ENCODE measurements at regions not wholly inside any gene's neighbourhood (a gene's known extent, or its start where the extent isn't known, plus 50 kb on each side); places are given as distances from the start of the nearest gene placed in this dataset.
A peak's percentile ranks its signal among the peaks of the same experiment; 100 is the strongest.

GRCh38 chr7:25659841-25660240 lies 431.6 kb upstream of the NPVF start:
- Histone ChIP-seq H3K4me1 (peaks cover 55% of the 10 kb centered on the region), H3K36me3 (no peaks in the 10 kb centered on the region), H3K27ac (replicated peaks) (peak overlapping the region; percentile 74), H3K27me3 (ENCODE audit: low read depth) (peaks cover under 1% of the 10 kb centered on the region), H3K4me3 (no peak overlapping the region), H3K9me3 (replicated peaks) (no peaks in the 10 kb centered on the region)
- DNase-seq = no peak
- intact Hi-C loops (cut with micrococcal nuclease) = no loop called here
- TF ChIP-seq, protein P1, sequence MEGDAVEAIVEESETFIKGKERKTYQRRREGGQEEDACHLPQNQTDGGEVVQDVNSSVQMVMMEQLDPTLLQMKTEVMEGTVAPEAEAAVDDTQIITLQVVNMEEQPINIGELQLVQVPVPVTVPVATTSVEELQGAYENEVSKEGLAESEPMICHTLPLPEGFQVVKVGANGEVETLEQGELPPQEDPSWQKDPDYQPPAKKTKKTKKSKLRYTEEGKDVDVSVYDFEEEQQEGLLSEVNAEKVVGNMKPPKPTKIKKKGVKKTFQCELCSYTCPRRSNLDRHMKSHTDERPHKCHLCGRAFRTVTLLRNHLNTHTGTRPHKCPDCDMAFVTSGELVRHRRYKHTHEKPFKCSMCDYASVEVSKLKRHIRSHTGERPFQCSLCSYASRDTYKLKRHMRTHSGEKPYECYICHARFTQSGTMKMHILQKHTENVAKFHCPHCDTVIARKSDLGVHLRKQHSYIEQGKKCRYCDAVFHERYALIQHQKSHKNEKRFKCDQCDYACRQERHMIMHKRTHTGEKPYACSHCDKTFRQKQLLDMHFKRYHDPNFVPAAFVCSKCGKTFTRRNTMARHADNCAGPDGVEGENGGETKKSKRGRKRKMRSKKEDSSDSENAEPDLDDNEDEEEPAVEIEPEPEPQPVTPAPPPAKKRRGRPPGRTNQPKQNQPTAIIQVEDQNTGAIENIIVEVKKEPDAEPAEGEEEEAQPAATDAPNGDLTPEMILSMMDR (IDR thresholded peaks at IDR 0.05; ENCODE audit: borderline replicate concordance) = no peak

GRCh38 chr7:25662841-25663800 lies 434.8 kb upstream of the NPVF start:
- H3K9me3 ChIP-seq (replicated peaks) = no peaks in the 10 kb centered on the region
- H3K4me3 ChIP-seq = no peak overlapping the region
- intact Hi-C loops (cut with micrococcal nuclease) = no loop called here
- TF ChIP-seq, protein P1 (IDR thresholded peaks at IDR 0.05; ENCODE audit: borderline replicate concordance) = no peak
- peak; percentile 31 for DNase-seq
- no peaks in the 10 kb centered on the region for H3K27me3 ChIP-seq (ENCODE audit: low read depth)
- H3K4me1 ChIP-seq = peaks cover 43% of the 10 kb centered on the region
- peak overlapping the region; percentile 74 for H3K27ac ChIP-seq (replicated peaks)
- no peaks in the 10 kb centered on the region for H3K36me3 ChIP-seq

GRCh38 chr7:25663877-25664276 lies 435.6 kb upstream of the NPVF start:
- H3K9me3 ChIP-seq (replicated peaks) = no peaks in the 10 kb centered on the region
- TF ChIP-seq, protein P1 (IDR thresholded peaks at IDR 0.05; ENCODE audit: borderline replicate concordance) = no peak
- H3K4me1 ChIP-seq = peaks cover 37% of the 10 kb centered on the region
- DNase-seq = no peak
- no peak overlapping the region for H3K4me3 ChIP-seq
- no peaks in the 10 kb centered on the region for H3K27me3 ChIP-seq (ENCODE audit: low read depth)
- peak overlapping the region; percentile 74 for H3K27ac ChIP-seq (replicated peaks)
- H3K36me3 ChIP-seq = no peaks in the 10 kb centered on the region
- intact Hi-C loops (cut with micrococcal nuclease) = no loop called here

- Histone ChIP-seq H3K4me3 (no peak overlapping the region), H3K4me1 (peaks cover 33% of the 10 kb centered on the region), H3K27me3 (ENCODE audit: low read depth) (no peaks in the 10 kb centered on the region), H3K9me3 (replicated peaks) (no peaks in the 10 kb centered on the region), H3K36me3 (no peaks in the 10 kb centered on the region), H3K27ac (replicated peaks) (peak overlapping the region; percentile 74)
- no peak for DNase-seq
- intact Hi-C loops (cut with micrococcal nuclease) = no loop called here
- TF ChIP-seq, protein P1 (IDR thresholded peaks at IDR 0.05; ENCODE audit: borderline replicate concordance) = no peak
These were observed 436.3 kb upstream of the NPVF start for GRCh38 chr7:25664593-25664992.

GRCh38 chr7:25665374-25665773 lies 437.1 kb upstream of the NPVF start:
- TF ChIP-seq, protein P1 (IDR thresholded peaks at IDR 0.05; ENCODE audit: borderline replicate concordance) = no peak
- H3K4me1 ChIP-seq = peaks cover 32% of the 10 kb centered on the region
- H3K9me3 ChIP-seq (replicated peaks) = no peaks in the 10 kb centered on the region
- peak overlapping the region; percentile 74 for H3K27ac ChIP-seq (replicated peaks)
- no peaks in the 10 kb centered on the region for H3K36me3 ChIP-seq
- intact Hi-C loops (cut with micrococcal nuclease) = no loop called here
- no peak overlapping the region for H3K4me3 ChIP-seq
- H3K27me3 ChIP-seq (ENCODE audit: low read depth) = no peaks in the 10 kb centered on the region
- no peak for DNase-seq

Data from left ventricle myocardium inferior (tissue), 1 donor.